ENCODE measurements at regions not wholly inside any gene's neighbourhood (a gene's known extent, or its start where the extent isn't known, plus 50 kb on each side); places are given as distances from the start of the nearest gene placed in this dataset.

GRCh38 chr14:28297559-28297958 is 469.0 kb upstream of the FOXG1 start:
- H3K9ac ChIP-seq, result no peak overlapping the region
- H3K4me1 ChIP-seq, result no peaks in the 10 kb centered on the region
- H3K79me2 ChIP-seq, result no peaks in the 10 kb centered on the region
- TF ChIP-seq CTCF (IDR thresholded peaks at IDR 0.05), result no peak
- no peak overlapping the region for H3K4me2 ChIP-seq (ENCODE audit: low read length)
- no peak overlapping the region for H3K27ac ChIP-seq
- H3K9me3 ChIP-seq (ENCODE audit: control insufficient read depth, low read length), result no peaks in the 10 kb centered on the region
- no peaks in the 10 kb centered on the region for H3K27me3 ChIP-seq (ENCODE audit: control insufficient read depth, insufficient read depth, low read length)
- H2AFZ ChIP-seq, result no peak overlapping the region
- no peak overlapping the region for H3K4me3 ChIP-seq (ENCODE audit: low read depth, low read length)
- no peaks in the 10 kb centered on the region for H3K36me3 ChIP-seq (ENCODE audit: control insufficient read depth, insufficient read depth, low read length)

DNA sequence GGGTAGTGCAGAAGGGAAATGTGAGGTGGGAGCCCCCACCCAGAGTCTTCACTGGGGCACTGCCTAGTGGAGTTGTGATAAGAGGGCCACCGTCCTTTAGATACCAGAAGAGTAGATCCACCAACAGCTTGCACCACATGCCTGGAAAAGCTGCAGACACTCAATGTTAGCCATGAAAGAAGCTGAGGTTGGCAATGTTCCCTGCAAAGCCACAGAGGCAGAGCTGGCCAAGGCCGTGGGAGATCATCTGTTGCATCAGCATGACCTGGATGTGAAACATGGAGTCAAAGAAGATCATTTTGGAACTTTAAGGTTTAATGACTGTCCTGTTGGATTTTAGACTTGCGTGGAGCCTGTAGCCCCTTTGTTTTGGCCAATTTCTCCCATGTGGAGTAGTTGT is 468.4 kb upstream of the FOXG1 start:
- Histone ChIP-seq H3K36me3 (ENCODE audit: control insufficient read depth, insufficient read depth, low read length) (no peaks in the 10 kb centered on the region), H3K4me2 (ENCODE audit: low read length) (no peak overlapping the region), H3K4me1 (no peaks in the 10 kb centered on the region), H3K4me3 (ENCODE audit: low read depth, low read length) (no peak overlapping the region), H3K9me3 (ENCODE audit: control insufficient read depth, low read length) (no peaks in the 10 kb centered on the region), H3K9ac (no peak overlapping the region), H3K27ac (no peak overlapping the region), H2AFZ (no peak overlapping the region), H3K79me2 (no peaks in the 10 kb centered on the region), H3K27me3 (ENCODE audit: control insufficient read depth, insufficient read depth, low read length) (no peaks in the 10 kb centered on the region)
- no peak for TF ChIP-seq CTCF (IDR thresholded peaks at IDR 0.05)

DNA sequence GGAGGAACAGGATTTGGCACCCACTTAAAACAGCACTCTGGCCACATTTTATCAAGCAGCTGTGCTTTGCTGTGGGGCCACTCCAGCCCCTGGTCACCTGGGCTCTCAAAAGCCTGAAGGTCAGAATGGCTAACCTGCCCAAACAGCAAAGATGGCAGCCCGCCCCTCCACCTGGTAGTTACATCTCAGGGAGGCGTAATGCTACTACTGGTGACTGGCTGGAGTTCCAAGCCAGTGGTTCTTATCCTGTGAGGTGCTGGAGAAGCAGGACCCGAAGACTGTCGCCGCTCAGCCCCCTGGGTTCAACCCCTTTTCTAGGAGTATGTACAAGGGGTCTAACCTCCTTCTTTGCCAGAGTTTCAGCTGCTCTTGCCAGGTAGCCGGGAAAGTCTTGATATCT is 467.4 kb upstream of the FOXG1 start:
- H3K27ac ChIP-seq, result no peak overlapping the region
- no peaks in the 10 kb centered on the region for H3K79me2 ChIP-seq
- no peak overlapping the region for H3K9ac ChIP-seq
- TF ChIP-seq CTCF (IDR thresholded peaks at IDR 0.05), result no peak
- no peaks in the 10 kb centered on the region for H3K27me3 ChIP-seq (ENCODE audit: control insufficient read depth, insufficient read depth, low read length)
- no peaks in the 10 kb centered on the region for H3K36me3 ChIP-seq (ENCODE audit: control insufficient read depth, insufficient read depth, low read length)
- no peaks in the 10 kb centered on the region for H3K4me1 ChIP-seq
- no peaks in the 10 kb centered on the region for H3K9me3 ChIP-seq (ENCODE audit: control insufficient read depth, low read length)
- H3K4me2 ChIP-seq (ENCODE audit: low read length), result no peak overlapping the region
- H3K4me3 ChIP-seq (ENCODE audit: low read depth, low read length), result no peak overlapping the region
- H2AFZ ChIP-seq, result no peak overlapping the region

DNA sequence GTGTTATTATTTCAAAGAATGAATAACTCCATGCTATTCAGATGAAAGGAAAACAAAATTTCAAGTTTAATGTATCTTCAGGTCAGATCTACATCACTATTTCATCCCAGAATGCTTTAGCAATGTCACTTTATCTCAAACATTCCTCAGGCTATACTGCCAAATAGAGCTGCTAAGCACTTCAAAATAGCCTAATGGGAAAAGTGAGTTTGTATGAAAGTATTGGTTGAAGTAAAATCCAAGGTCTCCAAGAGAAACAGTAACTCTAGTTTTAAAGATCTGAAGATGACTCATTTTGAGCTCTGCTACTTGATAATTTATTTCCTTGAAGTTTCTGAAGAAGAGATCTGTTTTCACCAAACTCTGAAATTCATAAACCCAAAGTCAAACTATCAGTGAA is 466.2 kb upstream of the FOXG1 start:
- no peak for TF ChIP-seq CTCF (IDR thresholded peaks at IDR 0.05)
- Histone ChIP-seq H3K9ac (no peak overlapping the region), H3K27me3 (ENCODE audit: control insufficient read depth, insufficient read depth, low read length) (no peaks in the 10 kb centered on the region), H3K79me2 (no peaks in the 10 kb centered on the region), H3K4me2 (ENCODE audit: low read length) (no peak overlapping the region), H3K4me1 (no peaks in the 10 kb centered on the region), H2AFZ (no peak overlapping the region), H3K9me3 (ENCODE audit: control insufficient read depth, low read length) (no peaks in the 10 kb centered on the region), H3K36me3 (ENCODE audit: control insufficient read depth, insufficient read depth, low read length) (no peaks in the 10 kb centered on the region), H3K4me3 (ENCODE audit: low read depth, low read length) (no peak overlapping the region), H3K27ac (no peak overlapping the region)

DNA sequence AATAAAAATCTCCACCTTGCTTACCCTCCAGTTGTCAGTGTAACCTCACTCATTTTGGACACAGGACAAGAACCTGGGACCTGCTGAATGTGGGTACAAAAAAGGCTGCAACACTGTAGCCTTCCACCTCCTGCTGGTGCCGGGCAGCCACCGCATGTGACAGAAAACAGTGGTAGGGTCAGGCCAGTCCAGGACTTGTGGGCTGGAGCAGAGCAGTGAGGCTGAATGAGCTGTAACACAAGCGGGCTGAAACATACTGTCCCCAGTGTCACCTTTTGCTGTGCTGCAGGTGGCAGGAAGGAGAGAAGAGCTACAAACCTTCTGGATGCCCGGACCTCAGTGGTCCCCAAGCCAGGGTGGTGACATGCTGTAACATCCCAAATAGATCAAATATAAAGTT is 465.4 kb upstream of the FOXG1 start:
- Histone ChIP-seq H2AFZ (no peak overlapping the region), H3K36me3 (ENCODE audit: control insufficient read depth, insufficient read depth, low read length) (no peaks in the 10 kb centered on the region), H3K9ac (no peak overlapping the region), H3K4me3 (ENCODE audit: low read depth, low read length) (no peak overlapping the region), H3K79me2 (no peaks in the 10 kb centered on the region), H3K4me2 (ENCODE audit: low read length) (no peak overlapping the region), H3K27me3 (ENCODE audit: control insufficient read depth, insufficient read depth, low read length) (no peaks in the 10 kb centered on the region), H3K27ac (no peak overlapping the region), H3K9me3 (ENCODE audit: control insufficient read depth, low read length) (no peaks in the 10 kb centered on the region), H3K4me1 (no peaks in the 10 kb centered on the region)
- TF ChIP-seq CTCF (IDR thresholded peaks at IDR 0.05), result no peak

All from parathyroid adenoma (tissue), 2 donors.